Activated T-helper 9 cell treated with anti-CD3 and anti-CD28 coated beads, Interleukin-2, amount 50 U/mL, for 16 hours (primary cell): ENCODE measurements at regions not wholly inside any gene's neighbourhood (a gene's known extent, or its start where the extent isn't known, plus 50 kb on each side); places are given as distances from the start of the nearest gene placed in this dataset.
"Not testable (repeated sequence)": the region's sequence is repeated elsewhere in the genome, so short reads cannot be mapped to it uniquely, and the experiment has no call there.

Experiments used
- DNase-seq: peaks from one replicate; pipeline ENCODE4 v3.0.0-alpha.2; 2020; ENCODE audit warnings: low read depth

- not testable (repeated sequence) for DNase-seq
These were observed 57.4 kb upstream of the NUTM2D start for GRCh38 chr10:87300163-87300562.

DNA sequence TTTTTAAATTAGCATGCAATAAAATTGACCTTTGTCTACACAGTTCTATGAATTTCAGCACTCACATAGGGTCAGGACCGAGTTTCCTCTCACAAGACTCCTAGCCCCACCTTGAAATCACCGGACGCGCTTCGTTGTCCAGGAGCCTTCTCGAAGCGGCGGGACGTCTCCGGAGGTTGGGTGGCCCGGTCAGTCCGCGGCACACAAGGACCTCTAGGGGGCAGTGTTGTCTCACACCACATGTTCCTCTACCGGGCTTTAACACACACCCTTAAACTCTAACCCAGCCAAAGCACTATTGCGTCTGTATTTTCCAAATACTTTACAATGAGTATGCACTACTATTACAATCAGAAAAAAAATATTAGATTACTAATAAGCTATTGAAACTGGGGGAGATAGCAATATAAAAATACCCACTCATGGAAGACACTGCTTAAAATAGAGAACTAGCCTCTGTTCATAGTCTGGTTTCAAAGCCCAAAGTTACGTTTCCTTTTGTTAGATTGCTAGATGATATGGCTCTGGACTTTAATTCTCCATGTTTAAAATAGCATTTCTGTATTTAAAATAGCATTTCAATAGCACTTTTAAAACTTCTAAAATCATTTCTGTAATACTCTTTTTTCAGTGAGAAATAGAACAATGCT, 56.0 kb upstream of the NUTM2D start:
- peak; percentile 20 for DNase-seq

DNA sequence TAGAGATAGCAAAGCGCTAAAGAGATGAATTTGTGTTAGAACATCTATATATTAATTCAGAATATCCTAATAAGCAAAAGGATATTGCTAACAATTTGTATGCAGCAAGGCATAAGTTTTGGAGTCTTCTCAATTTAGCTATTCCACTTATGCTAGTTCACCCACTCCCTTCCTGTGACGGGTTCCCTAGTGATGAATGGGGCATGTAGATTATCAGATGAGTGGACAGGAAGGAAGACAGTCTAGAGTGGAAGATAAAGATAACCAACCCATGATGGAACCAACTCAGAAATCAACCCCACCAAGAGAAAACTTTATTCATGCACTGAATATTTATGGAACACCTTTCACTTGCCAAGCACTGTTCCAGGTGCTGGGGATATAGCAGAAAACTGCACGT, 55.4 kb upstream of the NUTM2D start:
- DNase-seq = not testable (repeated sequence)

GRCh38 chr10:87303707-87304106, 53.8 kb upstream of the NUTM2D start:
- not testable (repeated sequence) for DNase-seq

DNA sequence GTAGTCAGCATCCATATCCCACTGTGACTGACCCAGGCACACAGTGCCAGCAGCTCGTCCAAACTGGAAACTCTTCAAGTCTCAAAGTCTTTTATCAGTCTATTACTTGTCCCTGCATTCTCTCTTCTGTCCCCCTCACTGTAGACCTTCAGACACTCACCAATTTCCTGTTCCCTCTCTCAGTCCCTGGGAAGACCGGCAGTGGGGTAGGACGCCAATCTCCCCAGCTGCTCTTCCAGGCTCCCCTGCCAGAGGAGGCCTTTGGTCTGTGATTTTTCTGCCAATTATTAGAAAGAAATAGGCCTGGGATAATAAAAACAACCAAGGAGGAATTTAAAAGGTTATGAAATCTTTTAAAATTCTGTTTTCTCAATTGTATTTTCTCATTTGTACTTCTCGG, 50.9 kb upstream of the NUTM2D start:
- not testable (repeated sequence) for DNase-seq
